CD4-positive, alpha-beta T cell treated with Interleukin-15 for 1 hour (primary cell): ENCODE measurements at regions not wholly inside any gene's neighbourhood (a gene's known extent, or its start where the extent isn't known, plus 50 kb on each side); places are given as distances from the start of the nearest gene placed in this dataset.
"Not testable (repeated sequence)": the region's sequence is repeated elsewhere in the genome, so short reads cannot be mapped to it uniquely, and the experiment has no call there.

Source experiments
- DNase-seq: peaks from one replicate; pipeline ENCODE4 v3.0.0-alpha.2; 2020

GRCh38 chr1:67532452-67533216 is 102.4 kb upstream of the SERBP1 start:
- no peak for DNase-seq

GRCh38 chr1:67534627-67535065 is 104.4 kb upstream of the SERBP1 start:
- no peak for DNase-seq

- DNase-seq = peak; percentile 44
Observed at GRCh38 chr1:67535474-67535873, 105.3 kb upstream of the SERBP1 start.

- DNase-seq = no peak
Observed at GRCh38 chr1:67536957-67537666, 106.9 kb upstream of the SERBP1 start.

GRCh38 chr1:67537667-67538018 is 107.4 kb upstream of the SERBP1 start:
- DNase-seq = no peak

- no peak for DNase-seq
Observed at GRCh38 chr1:67540025-67540732, 110.0 kb upstream of the SERBP1 start.

- DNase-seq = no peak
Observed at GRCh38 chr1:67540733-67541125, 110.5 kb upstream of the SERBP1 start.

- no peak for DNase-seq
Observed at GRCh38 chr1:67542747-67543146, 112.5 kb upstream of the SERBP1 start.

- DNase-seq = no peak
Observed at GRCh38 chr1:67544921-67545320, 114.7 kb upstream of the SERBP1 start.

- DNase-seq = no peak
Observed at GRCh38 chr1:67545364-67545763, 115.2 kb upstream of the SERBP1 start.

GRCh38 chr1:67551375-67551774 is 121.2 kb upstream of the SERBP1 start:
- no peak for DNase-seq

GRCh38 chr1:67552336-67552759 is 122.1 kb upstream of the SERBP1 start:
- DNase-seq = no peak

- not testable (repeated sequence) for DNase-seq
Observed at GRCh38 chr1:67554204-67554603, 124.0 kb upstream of the SERBP1 start.

- DNase-seq = no peak
Observed at GRCh38 chr1:67555461-67556296, 125.5 kb upstream of the SERBP1 start.

- no peak for DNase-seq
Observed at GRCh38 chr1:67556297-67556900, 126.2 kb upstream of the SERBP1 start.

- DNase-seq = no peak
Observed at GRCh38 chr1:67557696-67558448, 127.1 kb upstream of the GADD45A start.

GRCh38 chr1:67558449-67559193 is 126.4 kb upstream of the GADD45A start:
- DNase-seq = no peak

GRCh38 chr1:67559222-67559700 is 125.7 kb upstream of the GADD45A start:
- no peak for DNase-seq

- DNase-seq = no peak
Observed at GRCh38 chr1:67560580-67561255, 124.3 kb upstream of the GADD45A start.

GRCh38 chr1:67561704-67562113 is 123.3 kb upstream of the GADD45A start:
- DNase-seq = peak; percentile 69
